KBM-7 (cell line): ENCODE measurements at regions not wholly inside any gene's neighbourhood (a gene's known extent, or its start where the extent isn't known, plus 50 kb on each side); places are given as distances from the start of the nearest gene placed in this dataset.

Experiments used
- DNase-seq: peaks from one replicate; pipeline ENCODE4 v3.0.0-alpha.2; 2015
- in situ Hi-C: fragments of 300-500 bp; cut with MboI; formaldehyde crosslinking; loops from 2 replicates; pipeline ENCODE4 v1.14.3; 2020; ENCODE audit warnings: low sequenced_read_pairs, low pct_unique_long_range_greater_than_20kb, mixed read lengths

- DNase-seq, result no peak
- in situ Hi-C loops, result no loop called here
Observed at GRCh38 chr1:225707824-225708223, 54.9 kb upstream of the ENAH start.

- no peak for DNase-seq
- in situ Hi-C loops, result no loop called here
Observed at GRCh38 chr1:225709101-225709500, 56.2 kb upstream of the ENAH start.

GRCh38 chr1:225710804-225711203, 57.9 kb upstream of the ENAH start:
- in situ Hi-C loops, result no loop called here

GRCh38 chr1:225711236-225711937, 58.5 kb upstream of the ENAH start:
- no peak for DNase-seq
- in situ Hi-C loops, result no loop called here

More at GRCh38 chr1:225710804-225711203, 57.9 kb upstream of the ENAH start:
- DNase-seq, result no peak

GRCh38 chr1:225712391-225712790, 59.5 kb upstream of the ENAH start:
- peak; percentile 44 for DNase-seq
- in situ Hi-C loops, result no loop called here

- in situ Hi-C loops, result no loop called here
- no peak for DNase-seq
Observed at GRCh38 chr1:225713281-225713680, 60.4 kb upstream of the ENAH start.

- no peak for DNase-seq
- in situ Hi-C loops, result no loop called here
Observed at GRCh38 chr1:225720937-225721336, 56.7 kb upstream of the SRP9 start.

GRCh38 chr1:225724251-225724650, 53.4 kb upstream of the SRP9 start:
- in situ Hi-C loops, result no loop called here
- no peak for DNase-seq
